ENCODE measurements at regions not wholly inside any gene's neighbourhood (a gene's known extent, or its start where the extent isn't known, plus 50 kb on each side); places are given as distances from the start of the nearest gene placed in this dataset.

- intact Hi-C loops (cut with micrococcal nuclease): no loop called here
- H3K27me3 Mint-ChIP-seq (ENCODE audit: insufficient read depth, unreplicated experiment): no peaks in the 10 kb centered on the region
- DNase-seq (ENCODE audit: unreplicated experiment): no peak
- TF ChIP-seq, protein P1, sequence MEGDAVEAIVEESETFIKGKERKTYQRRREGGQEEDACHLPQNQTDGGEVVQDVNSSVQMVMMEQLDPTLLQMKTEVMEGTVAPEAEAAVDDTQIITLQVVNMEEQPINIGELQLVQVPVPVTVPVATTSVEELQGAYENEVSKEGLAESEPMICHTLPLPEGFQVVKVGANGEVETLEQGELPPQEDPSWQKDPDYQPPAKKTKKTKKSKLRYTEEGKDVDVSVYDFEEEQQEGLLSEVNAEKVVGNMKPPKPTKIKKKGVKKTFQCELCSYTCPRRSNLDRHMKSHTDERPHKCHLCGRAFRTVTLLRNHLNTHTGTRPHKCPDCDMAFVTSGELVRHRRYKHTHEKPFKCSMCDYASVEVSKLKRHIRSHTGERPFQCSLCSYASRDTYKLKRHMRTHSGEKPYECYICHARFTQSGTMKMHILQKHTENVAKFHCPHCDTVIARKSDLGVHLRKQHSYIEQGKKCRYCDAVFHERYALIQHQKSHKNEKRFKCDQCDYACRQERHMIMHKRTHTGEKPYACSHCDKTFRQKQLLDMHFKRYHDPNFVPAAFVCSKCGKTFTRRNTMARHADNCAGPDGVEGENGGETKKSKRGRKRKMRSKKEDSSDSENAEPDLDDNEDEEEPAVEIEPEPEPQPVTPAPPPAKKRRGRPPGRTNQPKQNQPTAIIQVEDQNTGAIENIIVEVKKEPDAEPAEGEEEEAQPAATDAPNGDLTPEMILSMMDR (IDR thresholded peaks at IDR 0.05; ENCODE audit: unreplicated experiment): no peak
- no peaks in the 10 kb centered on the region for H3K36me3 Mint-ChIP-seq (ENCODE audit: insufficient read depth, unreplicated experiment)
- BruUV-seq (replicated peaks): no TSS peak
- CTCF ChIA-PET: interaction anchor here (0.6 to 0.7 kb wide), 2 partner anchors 58 to 142 kb away, joined by 3 read pairs; no protein-coding TSS in a partner anchor
- peak overlapping the region; percentile 70 for H3K27ac Mint-ChIP-seq (ENCODE audit: low read depth, unreplicated experiment)
- H3K4me3 Mint-ChIP-seq (ENCODE audit: unreplicated experiment): no peak overlapping the region
- peaks cover 5% of the 10 kb centered on the region for H3K4me1 Mint-ChIP-seq (ENCODE audit: insufficient read depth, unreplicated experiment)
- POLR2A ChIA-PET: interaction anchor here (0.6 to 1.2 kb wide), 3 partner anchors 10 to 254 kb away, joined by 3 to 5 read pairs (median 3); no protein-coding TSS in a partner anchor
- peaks cover 7% of the 10 kb centered on the region for H3K9me3 Mint-ChIP-seq (ENCODE audit: unreplicated experiment)
Measured at GRCh38 chr7:41415471-41416207, 287.3 kb downstream of the INHBA start.

DNA sequence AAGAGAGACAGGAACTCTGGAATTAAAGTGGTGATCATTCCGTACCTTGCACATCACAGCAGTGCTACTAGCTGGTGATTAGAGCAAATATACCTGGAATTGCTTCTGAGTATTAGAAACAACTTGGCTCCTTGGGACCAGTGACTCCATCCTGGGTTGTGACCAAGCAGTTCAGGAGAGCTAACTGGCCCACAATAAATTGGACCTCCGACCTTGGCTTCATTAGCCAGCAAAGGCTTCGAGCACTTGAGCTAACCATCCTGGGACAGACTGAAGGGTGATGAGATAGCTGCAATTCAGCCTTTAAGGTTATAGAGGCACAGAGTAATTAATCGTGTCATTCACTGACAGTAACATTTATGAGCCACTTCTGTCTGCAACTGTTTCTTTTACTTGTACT, 287.8 kb downstream of the INHBA start:
- TF ChIP-seq, protein P1 (IDR thresholded peaks at IDR 0.05; ENCODE audit: unreplicated experiment): no peak
- Mint-ChIP-seq H3K36me3 (ENCODE audit: insufficient read depth, unreplicated experiment) (no peaks in the 10 kb centered on the region), H3K27ac (ENCODE audit: low read depth, unreplicated experiment) (no peak overlapping the region), H3K4me1 (ENCODE audit: insufficient read depth, unreplicated experiment) (peaks cover 5% of the 10 kb centered on the region), H3K27me3 (ENCODE audit: insufficient read depth, unreplicated experiment) (no peaks in the 10 kb centered on the region), H3K9me3 (ENCODE audit: unreplicated experiment) (peaks cover 7% of the 10 kb centered on the region), H3K4me3 (ENCODE audit: unreplicated experiment) (no peak overlapping the region)
- ChIA-PET POLR2A (no interaction called here), CTCF (interaction anchor here (0.7 kb wide), 1 partner anchor 142 kb away, joined by 3 read pairs; no protein-coding TSS in a partner anchor)
- no TSS peak for BruUV-seq (replicated peaks)
- intact Hi-C loops (cut with micrococcal nuclease): no loop called here
- no peak for DNase-seq (ENCODE audit: unreplicated experiment)

DNA sequence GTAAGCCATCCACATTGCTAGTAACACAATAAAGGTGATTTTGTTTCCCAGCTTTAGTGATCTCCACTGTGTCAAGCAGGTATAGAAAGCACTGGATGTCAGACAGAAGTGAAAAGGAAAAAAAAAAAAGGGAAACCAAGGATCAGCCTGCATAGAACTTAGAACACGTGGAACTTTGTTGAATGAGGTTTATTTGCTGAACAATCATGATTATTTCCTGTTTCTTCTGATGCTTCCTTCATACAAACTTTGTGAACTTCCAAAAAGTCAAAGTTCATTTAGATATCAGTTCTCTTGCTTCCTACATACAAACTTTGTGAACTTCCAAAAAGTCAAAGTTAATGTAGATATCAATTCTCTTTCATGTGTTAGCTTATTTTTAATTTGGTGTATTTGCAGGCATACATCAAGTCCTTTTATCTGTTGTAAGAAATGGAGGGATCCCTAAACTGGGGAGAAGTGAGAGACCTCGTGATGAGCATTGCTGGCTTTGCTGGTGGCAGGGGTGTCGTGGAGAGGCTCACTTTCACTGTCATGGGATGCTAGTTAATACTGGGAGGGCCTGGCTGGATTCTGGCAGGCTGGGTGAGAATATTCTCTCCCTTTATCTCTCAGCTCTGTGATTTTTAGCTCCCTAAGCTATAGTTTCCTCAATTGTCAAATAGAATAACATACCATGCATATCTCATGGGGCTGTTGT, 298.4 kb downstream of the INHBA start:
- H3K9me3 Mint-ChIP-seq (ENCODE audit: unreplicated experiment): no peaks in the 10 kb centered on the region
- intact Hi-C loops (cut with micrococcal nuclease): no loop called here
- ChIA-PET CTCF (no interaction called here), POLR2A (no interaction called here)
- no peak for DNase-seq (ENCODE audit: unreplicated experiment)
- no peaks in the 10 kb centered on the region for H3K27me3 Mint-ChIP-seq (ENCODE audit: insufficient read depth, unreplicated experiment)
- no peaks in the 10 kb centered on the region for H3K36me3 Mint-ChIP-seq (ENCODE audit: insufficient read depth, unreplicated experiment)
- no peaks in the 10 kb centered on the region for H3K4me1 Mint-ChIP-seq (ENCODE audit: insufficient read depth, unreplicated experiment)
- no peak overlapping the region for H3K27ac Mint-ChIP-seq (ENCODE audit: low read depth, unreplicated experiment)
- TF ChIP-seq, protein P1 (IDR thresholded peaks at IDR 0.05; ENCODE audit: unreplicated experiment): no peak
- BruUV-seq (replicated peaks): no TSS peak
- no peak overlapping the region for H3K4me3 Mint-ChIP-seq (ENCODE audit: unreplicated experiment)

GRCh38 chr7:41403291-41403690, 299.6 kb downstream of the INHBA start:
- intact Hi-C loops (cut with micrococcal nuclease): no loop called here
- Mint-ChIP-seq H3K27me3 (ENCODE audit: insufficient read depth, unreplicated experiment) (no peaks in the 10 kb centered on the region), H3K9me3 (ENCODE audit: unreplicated experiment) (no peaks in the 10 kb centered on the region), H3K4me3 (ENCODE audit: unreplicated experiment) (no peak overlapping the region), H3K36me3 (ENCODE audit: insufficient read depth, unreplicated experiment) (no peaks in the 10 kb centered on the region), H3K27ac (ENCODE audit: low read depth, unreplicated experiment) (no peak overlapping the region), H3K4me1 (ENCODE audit: insufficient read depth, unreplicated experiment) (no peaks in the 10 kb centered on the region)
- ChIA-PET POLR2A (no interaction called here), CTCF (no interaction called here)
- no peak for DNase-seq (ENCODE audit: unreplicated experiment)
- no TSS peak for BruUV-seq (replicated peaks)
- TF ChIP-seq, protein P1 (IDR thresholded peaks at IDR 0.05; ENCODE audit: unreplicated experiment): no peak

Measured in MCF 10A (cell line).